ENCODE measurements at regions not wholly inside any gene's neighbourhood (a gene's known extent, or its start where the extent isn't known, plus 50 kb on each side); places are given as distances from the start of the nearest gene placed in this dataset.

DNA sequence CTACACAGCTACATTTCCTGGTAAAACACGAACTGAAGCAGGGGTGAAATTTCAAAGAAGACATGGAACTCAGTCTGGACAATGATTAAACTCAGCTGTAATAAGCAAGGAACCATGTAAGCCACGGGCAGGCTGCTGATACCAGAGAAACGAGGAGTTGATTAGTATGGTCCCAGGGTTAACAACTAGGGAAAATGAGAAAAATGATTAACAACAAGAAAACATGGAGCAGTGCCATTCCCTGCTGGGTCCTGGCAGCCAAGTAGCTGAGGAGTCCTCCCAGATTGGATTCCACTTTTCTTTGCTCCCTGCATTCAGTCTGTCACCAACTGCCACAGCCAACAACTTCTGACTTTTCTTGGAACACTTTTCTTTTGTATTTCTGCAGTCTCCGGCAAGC is 517.0 kb upstream of the KLHL29 start:
- Mint-ChIP-seq H3K4me1 (no peaks in the 10 kb centered on the region), H3K27ac (ENCODE audit: unreplicated experiment) (no peak overlapping the region), H3K36me3 (ENCODE audit: low read depth) (no peaks in the 10 kb centered on the region), H3K9me3 (peaks cover 6% of the 10 kb centered on the region), H3K4me3 (no peak overlapping the region), H3K27me3 (ENCODE audit: low read depth) (no peaks in the 10 kb centered on the region)
- TF ChIP-seq, protein P1, sequence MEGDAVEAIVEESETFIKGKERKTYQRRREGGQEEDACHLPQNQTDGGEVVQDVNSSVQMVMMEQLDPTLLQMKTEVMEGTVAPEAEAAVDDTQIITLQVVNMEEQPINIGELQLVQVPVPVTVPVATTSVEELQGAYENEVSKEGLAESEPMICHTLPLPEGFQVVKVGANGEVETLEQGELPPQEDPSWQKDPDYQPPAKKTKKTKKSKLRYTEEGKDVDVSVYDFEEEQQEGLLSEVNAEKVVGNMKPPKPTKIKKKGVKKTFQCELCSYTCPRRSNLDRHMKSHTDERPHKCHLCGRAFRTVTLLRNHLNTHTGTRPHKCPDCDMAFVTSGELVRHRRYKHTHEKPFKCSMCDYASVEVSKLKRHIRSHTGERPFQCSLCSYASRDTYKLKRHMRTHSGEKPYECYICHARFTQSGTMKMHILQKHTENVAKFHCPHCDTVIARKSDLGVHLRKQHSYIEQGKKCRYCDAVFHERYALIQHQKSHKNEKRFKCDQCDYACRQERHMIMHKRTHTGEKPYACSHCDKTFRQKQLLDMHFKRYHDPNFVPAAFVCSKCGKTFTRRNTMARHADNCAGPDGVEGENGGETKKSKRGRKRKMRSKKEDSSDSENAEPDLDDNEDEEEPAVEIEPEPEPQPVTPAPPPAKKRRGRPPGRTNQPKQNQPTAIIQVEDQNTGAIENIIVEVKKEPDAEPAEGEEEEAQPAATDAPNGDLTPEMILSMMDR (conservative IDR thresholded peaks at IDR 0.05), result no peak
- DNase-seq (ENCODE audit: low read depth, low spot score), result no peak

DNA sequence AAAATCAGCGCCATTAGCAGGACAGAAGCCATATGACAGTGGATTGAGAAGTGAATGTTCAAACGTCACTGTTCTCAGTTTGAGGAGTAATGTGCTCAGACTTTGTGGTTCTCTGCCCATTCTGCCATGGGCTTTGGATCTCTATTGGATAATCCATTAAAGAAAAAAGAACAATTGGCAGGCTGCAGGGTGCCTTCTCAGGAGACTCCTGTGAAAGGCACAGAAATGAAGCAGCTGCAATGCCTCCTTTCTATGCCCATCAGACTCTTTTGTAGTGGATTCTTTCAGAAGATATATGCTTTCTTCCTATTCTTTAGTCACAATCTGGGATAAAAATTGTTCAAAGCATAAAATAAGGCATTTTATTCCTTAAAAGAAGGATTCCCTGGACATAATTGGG is 506.9 kb upstream of the KLHL29 start:
- DNase-seq (ENCODE audit: low read depth, low spot score), result no peak
- Mint-ChIP-seq H3K27me3 (ENCODE audit: low read depth) (no peaks in the 10 kb centered on the region), H3K9me3 (peaks cover 12% of the 10 kb centered on the region), H3K27ac (ENCODE audit: unreplicated experiment) (no peak overlapping the region), H3K4me1 (peaks cover 26% of the 10 kb centered on the region), H3K36me3 (ENCODE audit: low read depth) (peaks cover 3% of the 10 kb centered on the region), H3K4me3 (no peak overlapping the region)
- TF ChIP-seq, protein P1 (conservative IDR thresholded peaks at IDR 0.05), result no peak

- DNase-seq (ENCODE audit: low read depth, low spot score), result no peak
- Mint-ChIP-seq H3K4me1 (peaks cover 32% of the 10 kb centered on the region), H3K36me3 (ENCODE audit: low read depth) (peaks cover 3% of the 10 kb centered on the region), H3K27me3 (ENCODE audit: low read depth) (no peaks in the 10 kb centered on the region), H3K27ac (ENCODE audit: unreplicated experiment) (no peak overlapping the region), H3K4me3 (no peak overlapping the region), H3K9me3 (peaks cover 12% of the 10 kb centered on the region)
- TF ChIP-seq, protein P1 (conservative IDR thresholded peaks at IDR 0.05), result no peak
These were observed 505.7 kb upstream of the KLHL29 start for GRCh38 chr2:22879009-22879863.

GRCh38 chr2:22880161-22880560 is 504.8 kb upstream of the KLHL29 start:
- no peak for DNase-seq (ENCODE audit: low read depth, low spot score)
- TF ChIP-seq, protein P1 (conservative IDR thresholded peaks at IDR 0.05), result no peak
- no peak overlapping the region for H3K27ac Mint-ChIP-seq (ENCODE audit: unreplicated experiment)
- H3K4me3 Mint-ChIP-seq, result no peak overlapping the region
- no peaks in the 10 kb centered on the region for H3K27me3 Mint-ChIP-seq (ENCODE audit: low read depth)
- peaks cover 11% of the 10 kb centered on the region for H3K9me3 Mint-ChIP-seq
- H3K36me3 Mint-ChIP-seq (ENCODE audit: low read depth), result peaks cover 3% of the 10 kb centered on the region
- H3K4me1 Mint-ChIP-seq, result peaks cover 32% of the 10 kb centered on the region

- TF ChIP-seq, protein P1 (conservative IDR thresholded peaks at IDR 0.05), result no peak
- Mint-ChIP-seq H3K36me3 (ENCODE audit: low read depth) (no peaks in the 10 kb centered on the region), H3K4me1 (peaks cover 32% of the 10 kb centered on the region), H3K27ac (ENCODE audit: unreplicated experiment) (no peak overlapping the region), H3K4me3 (no peak overlapping the region), H3K9me3 (peaks cover 3% of the 10 kb centered on the region), H3K27me3 (ENCODE audit: low read depth) (no peaks in the 10 kb centered on the region)
- no peak for DNase-seq (ENCODE audit: low read depth, low spot score)
These were observed 503.0 kb upstream of the KLHL29 start for GRCh38 chr2:22882011-22882410.

Measured in neural crest cell (in vitro differentiated cells).